SK-N-SH treated with all-trans-retinoic acid at 6 μM for 48 hours (cell line): ENCODE measurements at regions not wholly inside any gene's neighbourhood (a gene's known extent, or its start where the extent isn't known, plus 50 kb on each side); places are given as distances from the start of the nearest gene placed in this dataset.

Source experiments
- ATAC-seq: fragments of 200-7000 bp; cut with Tn5 transposase; 3 replicates; pipeline ENCODE4 v1.9.1; 2020; ENCODE audit warnings: mild to moderate bottlenecking, moderate library complexity
- BACH2 ChIP-seq: fragments of 250-450 bp; sonication (Bioruptor Pico); IDR thresholded peaks from 2 replicates; pipeline ENCODE4 v1.9.0; 2021; ENCODE audit warnings: mild to moderate bottlenecking, borderline replicate concordance
- CREB5 ChIP-seq: fragments of 250-450 bp; sonication (Bioruptor Pico); IDR thresholded peaks from 2 replicates; pipeline ENCODE4 v1.5.1; 2020; ENCODE audit warnings: low read depth, mild to moderate bottlenecking, moderate library complexity
- CSDC2 ChIP-seq: fragments of 250-450 bp; sonication (Bioruptor Pico); IDR thresholded peaks from 2 replicates; pipeline ENCODE4 v1.5.0; 2020; ENCODE audit warnings: mild to moderate bottlenecking, moderate library complexity
- CSRNP3 ChIP-seq: fragments of 250-450 bp; sonication (Bioruptor Pico); IDR thresholded peaks from 2 replicates; pipeline ENCODE4 v1.5.1; 2021; ENCODE audit warnings: mild to moderate bottlenecking, moderate library complexity
- ESRRG ChIP-seq: fragments of 250-450 bp; sonication (Bioruptor Pico); IDR thresholded peaks from 2 replicates; pipeline ENCODE4 v1.6.1; 2021; ENCODE audit warnings: mild to moderate bottlenecking
- ISL1 ChIP-seq: fragments of 250-450 bp; sonication (Bioruptor Pico); IDR thresholded peaks from 2 replicates; pipeline ENCODE4 v2.1.2; 2022; ENCODE audit warnings: mild to moderate bottlenecking, moderate library complexity
- OSR1 ChIP-seq: fragments of 250-450 bp; sonication (Bioruptor Pico); IDR thresholded peaks from 2 replicates; pipeline ENCODE4 v1.8.0; 2022; ENCODE audit warnings: moderate library complexity, mild to moderate bottlenecking, inconsistent platforms
- PATZ1 ChIP-seq: fragments of 250-450 bp; sonication (Bioruptor Pico); IDR thresholded peaks from 2 replicates; pipeline ENCODE4 v1.8.0; 2020; ENCODE audit warnings: mild to moderate bottlenecking, moderate library complexity, borderline replicate concordance
- POU6F1 ChIP-seq: fragments of 250-450 bp; sonication (Bioruptor Pico); IDR thresholded peaks from 2 replicates; pipeline ENCODE4 v1.8.0; 2021; ENCODE audit warnings: low read depth, mild to moderate bottlenecking, moderate library complexity, borderline replicate concordance
- RARB ChIP-seq: fragments of 250-450 bp; sonication (Bioruptor Pico); IDR thresholded peaks from 2 replicates; pipeline ENCODE4 v1.8.0; 2021; ENCODE audit warnings: mild to moderate bottlenecking, moderate library complexity
- TCF4 ChIP-seq: fragments of 250-450 bp; sonication (Bioruptor Pico); IDR thresholded peaks from 2 replicates; pipeline ENCODE4 v1.8.0; 2021; ENCODE audit warnings: mild to moderate bottlenecking, moderate library complexity, borderline replicate concordance
- TOX ChIP-seq: fragments of 250-450 bp; sonication (Bioruptor Pico); IDR thresholded peaks from 2 replicates; pipeline ENCODE4 v1.8.0; 2021; ENCODE audit warnings: mild to moderate bottlenecking, moderate library complexity, borderline replicate concordance
- TSHZ2 ChIP-seq: fragments of 250-450 bp; sonication (Bioruptor Pico); IDR thresholded peaks from 2 replicates; pipeline ENCODE4 v1.5.0; 2020; ENCODE audit warnings: mild to moderate bottlenecking, moderate library complexity
- ZC3H10 ChIP-seq: fragments of 250-450 bp; sonication (Bioruptor Pico); IDR thresholded peaks from 2 replicates; pipeline ENCODE4 v1.5.1; 2021; ENCODE audit warnings: mild to moderate bottlenecking, moderate library complexity
- ZFP3 ChIP-seq: fragments of 250-450 bp; sonication (Bioruptor Pico); IDR thresholded peaks from 2 replicates; pipeline ENCODE4 v1.5.0; 2020; ENCODE audit warnings: mild to moderate bottlenecking, moderate library complexity
- ZFP30 ChIP-seq: fragments of 450-650 bp; formaldehyde crosslinking; IDR thresholded peaks from 2 replicates; pipeline ENCODE4 v1.5.0; 2022; ENCODE audit warnings: mild to moderate bottlenecking, moderate library complexity
- ZNF565 ChIP-seq: fragments of 450-650 bp; formaldehyde crosslinking; conservative IDR thresholded peaks from 2 replicates; pipeline ENCODE4 v1.5.0; 2020; ENCODE audit warnings: low read depth, mild to moderate bottlenecking, moderate library complexity
- ZNF70 ChIP-seq: fragments of 450-650 bp; formaldehyde crosslinking; IDR thresholded peaks from 2 replicates; pipeline ENCODE4 v1.5.0; 2020; ENCODE audit warnings: mild to moderate bottlenecking, moderate library complexity
- ZNF8 ChIP-seq: fragments of 450-650 bp; formaldehyde crosslinking; IDR thresholded peaks from 2 replicates; pipeline ENCODE4 v1.5.0; 2020; ENCODE audit warnings: mild to moderate bottlenecking, moderate library complexity

GRCh38 chr7:131636092-131636491 lies 79.7 kb upstream of the PODXL start (continued):
- no peak for TF ChIP-seq PATZ1 (CRISPR knock-in tag)

GRCh38 chr7:131634197-131634596 lies 77.8 kb upstream of the PODXL start:
- ATAC-seq = peak; percentile 4; the same call in 2 of the 3 replicates

GRCh38 chr7:131633342-131633843 lies 77.0 kb upstream of the PODXL start:
- peak; percentile 66 for ATAC-seq
- TF ChIP-seq BACH2 (CRISPR knock-in tag) (no peak), CREB5 (CRISPR knock-in tag) (no peak), ESRRG (CRISPR knock-in tag) (no peak), TCF4 (CRISPR knock-in tag) (no peak), CSDC2 (CRISPR knock-in tag) (no peak), PATZ1 (CRISPR knock-in tag) (no peak), TSHZ2 (no peak), RARB (no peak), ZFP3 (CRISPR knock-in tag) (no peak), ZC3H10 (CRISPR knock-in tag) (no peak), CSRNP3 (CRISPR knock-in tag) (no peak), ZNF8 (no peak), ISL1 (CRISPR knock-in tag) (no peak), ZFP30 (CRISPR knock-in tag) (no peak)

- ATAC-seq = no peak
- TF ChIP-seq ZFP3 (CRISPR knock-in tag) (no peak), CSRNP3 (CRISPR knock-in tag) (no peak), OSR1 (CRISPR knock-in tag) (no peak), TOX (CRISPR knock-in tag) (no peak), TCF4 (CRISPR knock-in tag) (no peak), ZFP30 (CRISPR knock-in tag) (no peak), ZNF70 (CRISPR knock-in tag) (no peak), POU6F1 (CRISPR knock-in tag) (no peak), ZNF565 (no peak)
These were observed 74.0 kb upstream of the PODXL start for GRCh38 chr7:131630427-131630826.
